ENCODE measurements at regions not wholly inside any gene's neighbourhood (a gene's known extent, or its start where the extent isn't known, plus 50 kb on each side); places are given as distances from the start of the nearest gene placed in this dataset.

GRCh38 chr5:91266184-91266705, 116.9 kb downstream of the ARRDC3 start:
- peak; percentile 16 to 27 (median 22) for TF ChIP-seq CTCF (IDR thresholded peaks at IDR 0.05)
- no peak for TF ChIP-seq POLR2A (IDR thresholded peaks at IDR 0.05)
